ENCODE measurements at regions not wholly inside any gene's neighbourhood (a gene's known extent, or its start where the extent isn't known, plus 50 kb on each side); places are given as distances from the start of the nearest gene placed in this dataset.

- TF ChIP-seq POLR2A (IDR thresholded peaks at IDR 0.05; ENCODE audit: low read depth) (no peak), POLR2AphosphoS5 (IDR thresholded peaks at IDR 0.05) (no peak), CTCF (IDR thresholded peaks at IDR 0.05) (no peak), EP300 (IDR thresholded peaks at IDR 0.05) (no peak)
Measured at GRCh38 chr4:129917651-129918050, 821.7 kb downstream of the C4orf33 start.
